Right hindlimb (tissue), 1 donor: ENCODE measurements at regions not wholly inside any gene's neighbourhood (a gene's known extent, or its start where the extent isn't known, plus 50 kb on each side); places are given as distances from the start of the nearest gene placed in this dataset.
A peak's percentile ranks its signal among the peaks of the same experiment; 100 is the strongest.

Experiments
- DNase-seq: peaks from one replicate; pipeline ENCODE4 v3.0.0-alpha.2; 2018

- DNase-seq, result no peak
Measured at GRCh38 chr3:27590437-27591298, 106.5 kb upstream of the SLC4A7 start.

- no peak for DNase-seq
Measured at GRCh38 chr3:27589795-27590194, 105.6 kb upstream of the SLC4A7 start.

GRCh38 chr3:27585429-27585828 lies 101.2 kb upstream of the SLC4A7 start:
- no peak for DNase-seq

- DNase-seq, result no peak
Measured at GRCh38 chr3:27584874-27585273, 100.7 kb upstream of the SLC4A7 start.

- no peak for DNase-seq
Measured at GRCh38 chr3:27581852-27582251, 97.7 kb upstream of the SLC4A7 start.

GRCh38 chr3:27578032-27578431 lies 93.8 kb upstream of the SLC4A7 start:
- DNase-seq, result no peak

DNA sequence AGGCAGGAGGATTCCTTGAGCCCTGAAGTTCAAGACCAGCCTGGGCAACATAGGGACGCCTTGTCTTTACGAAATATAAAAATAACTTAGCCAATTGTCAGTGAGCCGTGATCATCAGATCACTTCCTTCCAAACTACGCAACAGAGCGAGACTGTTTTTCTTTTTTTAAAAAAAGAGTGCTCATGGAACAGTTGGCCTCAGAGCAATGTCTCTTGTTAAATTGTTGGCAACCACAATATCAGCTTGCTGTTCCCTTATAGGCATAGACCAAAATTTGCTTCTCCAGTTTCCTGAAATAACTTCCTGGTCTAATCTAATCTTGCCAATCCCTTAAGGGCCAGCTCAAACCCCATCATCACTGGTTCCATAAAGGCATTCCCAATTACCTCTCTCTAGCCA lies 93.3 kb upstream of the SLC4A7 start:
- no peak for DNase-seq

DNA sequence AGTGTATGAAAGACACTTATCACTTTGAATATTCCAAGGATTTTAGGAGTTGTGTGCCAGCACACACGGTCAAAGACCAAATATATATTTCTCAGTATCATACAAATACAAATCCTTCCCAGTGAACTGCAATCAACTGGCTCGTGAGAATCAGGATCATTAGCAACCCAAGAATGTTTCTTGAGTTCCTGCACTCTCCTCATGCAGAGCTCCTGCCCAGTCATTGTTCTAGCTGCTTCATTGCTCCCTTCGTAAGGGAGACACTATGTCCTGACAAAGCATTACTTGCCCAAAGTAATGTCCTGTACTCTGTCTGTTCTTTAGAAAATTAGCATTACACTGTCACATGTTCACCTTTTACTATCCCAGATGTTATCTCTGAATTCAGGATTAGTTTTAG lies 92.0 kb upstream of the SLC4A7 start:
- no peak for DNase-seq

- no peak for DNase-seq
Measured at GRCh38 chr3:27575499-27575898, 91.3 kb upstream of the SLC4A7 start.

DNA sequence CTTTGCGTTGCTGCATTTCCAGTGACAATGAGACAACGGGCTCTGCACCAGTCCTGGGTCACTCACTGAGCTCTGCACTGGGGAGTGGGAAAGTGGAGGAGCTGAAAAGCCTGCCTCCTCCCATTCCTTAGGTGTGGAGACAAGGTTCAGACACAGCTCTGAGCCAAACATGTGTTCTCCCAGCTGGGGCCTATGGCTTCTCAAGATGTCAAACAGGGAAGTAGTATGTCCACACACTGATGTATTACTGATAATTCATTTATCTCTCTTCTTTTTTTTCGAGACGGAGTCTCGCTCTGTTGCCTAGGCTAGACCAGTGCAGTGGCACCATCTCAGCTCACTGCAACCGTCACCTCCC lies 90.2 kb upstream of the SLC4A7 start:
- DNase-seq, result no peak

- DNase-seq, result no peak
Measured at GRCh38 chr3:27573780-27574437, 89.7 kb upstream of the SLC4A7 start.

GRCh38 chr3:27573138-27573537 lies 89.0 kb upstream of the SLC4A7 start:
- no peak for DNase-seq

DNA sequence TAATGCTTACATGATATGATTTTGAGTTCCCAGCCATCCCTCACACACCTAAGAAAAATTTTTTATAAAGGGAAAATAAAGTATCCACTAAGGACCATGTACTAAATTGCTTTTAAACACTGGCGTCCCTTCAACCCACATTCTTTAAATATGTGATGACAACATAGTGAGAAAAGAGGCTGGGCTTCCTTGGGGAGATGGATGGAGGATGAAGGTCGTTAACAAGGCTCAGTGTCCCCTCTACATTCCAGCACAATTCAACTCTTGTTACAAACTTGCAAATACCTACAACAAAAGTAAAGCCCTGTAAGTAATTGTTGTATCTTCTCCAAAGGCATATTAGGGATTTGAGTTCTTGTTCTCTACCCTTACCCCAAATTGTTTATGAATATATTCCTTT lies 87.2 kb upstream of the SLC4A7 start:
- DNase-seq, result no peak

- DNase-seq, result peak; percentile 72
Measured at GRCh38 chr3:27570421-27571106, 86.4 kb upstream of the SLC4A7 start.

- peak; percentile 47 for DNase-seq
Measured at GRCh38 chr3:27568393-27568792, 84.2 kb upstream of the SLC4A7 start.

DNA sequence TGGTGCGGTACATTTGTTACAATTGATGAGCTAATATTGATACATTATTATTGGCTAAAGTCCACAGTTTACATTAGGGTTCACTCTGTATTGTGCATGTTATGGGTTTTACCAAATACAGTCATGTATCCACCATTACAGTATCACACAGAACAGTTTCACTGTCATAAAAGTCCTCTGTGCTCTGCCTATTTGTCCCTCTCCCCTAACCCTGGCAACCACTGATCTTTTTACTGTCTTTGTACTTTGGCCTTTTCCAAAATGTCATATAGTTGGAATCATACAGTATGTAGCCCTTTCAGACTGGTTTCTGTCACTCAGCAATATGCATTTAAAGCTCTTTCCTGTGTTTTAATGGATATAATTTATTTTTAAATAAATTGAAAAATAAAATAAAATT lies 83.1 kb upstream of the SLC4A7 start:
- DNase-seq, result no peak

GRCh38 chr3:27565201-27565852 lies 81.1 kb upstream of the SLC4A7 start:
- no peak for DNase-seq

- no peak for DNase-seq
Measured at GRCh38 chr3:27561576-27561975, 77.4 kb upstream of the SLC4A7 start.

- no peak for DNase-seq
Measured at GRCh38 chr3:27560484-27561056, 76.4 kb upstream of the SLC4A7 start.

DNA sequence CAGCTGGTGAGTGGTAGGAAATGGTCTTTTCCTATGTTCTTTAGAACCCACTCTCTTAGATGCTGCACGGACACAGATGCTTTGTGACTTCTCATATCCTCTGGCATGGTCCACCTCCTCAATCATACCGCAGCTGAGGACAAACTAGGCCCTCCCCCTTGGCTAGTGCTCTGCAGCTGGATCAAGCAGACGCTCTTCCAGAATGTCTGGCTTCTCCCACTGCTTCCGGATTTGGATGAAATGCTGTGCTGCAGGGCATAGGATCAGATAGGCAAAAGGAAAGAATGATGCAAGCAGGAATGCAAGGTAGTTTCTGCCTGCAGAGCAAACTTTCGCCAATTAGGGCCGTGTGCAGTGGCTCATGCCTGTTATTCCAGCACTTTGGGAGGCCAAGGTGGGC lies 75.7 kb upstream of the SLC4A7 start:
- DNase-seq, result peak; percentile 86

DNA sequence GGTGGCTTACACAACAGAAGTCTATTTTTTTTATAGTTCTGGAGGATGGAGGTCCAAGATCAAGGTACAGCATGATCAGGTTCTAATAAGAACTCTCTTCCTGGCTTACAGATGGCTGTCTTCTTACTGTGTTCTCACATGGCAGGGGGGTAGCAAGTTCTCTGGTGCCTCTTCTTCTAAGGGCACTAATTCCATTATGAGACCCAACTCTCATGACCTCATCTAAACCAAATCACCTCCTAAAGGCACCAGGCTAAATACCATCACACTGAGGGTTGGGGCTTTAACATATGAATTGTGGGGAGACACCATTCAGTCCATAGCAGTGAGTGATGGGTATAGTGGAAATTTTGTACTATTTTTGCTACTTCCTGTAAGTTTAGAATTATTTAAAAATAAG lies 75.2 kb upstream of the SLC4A7 start:
- DNase-seq, result no peak

DNA sequence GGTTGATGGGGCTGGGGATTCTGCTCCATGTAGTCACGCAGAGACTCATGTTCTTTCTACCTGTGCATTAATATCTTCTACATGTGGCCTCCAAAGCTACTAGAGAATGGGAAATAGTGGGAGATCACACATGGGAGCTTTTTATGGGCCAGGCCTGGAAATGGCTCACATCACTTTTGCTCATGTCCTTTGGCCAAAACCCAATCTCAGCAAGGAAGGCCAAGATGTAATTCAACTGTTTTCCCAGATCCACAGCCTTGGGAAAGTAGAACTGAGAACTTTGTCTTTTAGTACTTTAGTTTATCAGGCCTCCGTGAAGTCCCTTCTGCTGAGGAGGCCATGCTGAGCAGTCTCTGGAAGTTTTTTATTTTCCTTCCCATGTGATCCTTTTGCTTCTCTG lies 73.2 kb upstream of the SLC4A7 start:
- no peak for DNase-seq

- DNase-seq, result no peak
Measured at GRCh38 chr3:27556887-27557286, 72.7 kb upstream of the SLC4A7 start.
